ENCODE measurements at regions not wholly inside any gene's neighbourhood (a gene's known extent, or its start where the extent isn't known, plus 50 kb on each side); places are given as distances from the start of the nearest gene placed in this dataset.

DNA sequence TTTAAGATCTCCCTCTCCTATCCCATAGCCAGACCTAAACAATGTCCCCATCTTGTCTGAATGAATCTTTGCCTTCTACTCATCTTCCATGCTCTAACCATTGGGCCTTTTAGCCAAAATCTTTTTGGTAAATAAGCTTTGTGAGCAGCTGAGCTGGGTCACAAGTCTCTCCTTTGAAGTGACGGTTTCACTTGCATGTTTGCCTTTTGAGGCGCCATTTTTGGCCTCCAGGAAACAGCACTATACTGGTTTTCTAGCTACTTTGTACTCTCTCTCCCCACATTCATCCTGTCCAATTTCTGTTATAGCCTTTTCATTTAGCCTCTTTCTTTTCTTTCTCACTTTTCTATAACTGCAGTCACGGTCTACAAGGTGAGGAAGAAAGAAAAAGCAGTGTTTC is 195.5 kb upstream of the C9orf72 start:
- Histone ChIP-seq H3K9me1 (replicated peaks; ENCODE audit: control insufficient read depth, extremely low read depth, insufficient read depth, low read length) (no peaks in the 10 kb centered on the region), H3K4me3 (replicated peaks in 1 of 3; ENCODE audit: insufficient read depth in 1 of 3, low read depth in 1 of 3, low read length in 3 of 3) (no peak overlapping the region), H3K4me1 (ENCODE audit: control insufficient read depth, extremely low read depth, insufficient read depth, low read length) (no peaks in the 10 kb centered on the region), H3K4me2 (ENCODE audit: insufficient read depth, low read length) (no peak overlapping the region), H2AFZ (ENCODE audit: low read depth, low read length) (no peak overlapping the region), H3K27ac (ENCODE audit: insufficient read depth, low read depth, low read length) (no peak overlapping the region), H3K9ac (replicated peaks; ENCODE audit: extremely low read depth, insufficient read depth, low read length) (no peak overlapping the region), H3K27me3 (ENCODE audit: control insufficient read depth in 2 of 2, insufficient read depth in 2 of 2, low read length in 2 of 2) (no peaks in the 10 kb centered on the region), H4K20me1 (replicated peaks; ENCODE audit: control insufficient read depth, extremely low read depth, insufficient read depth, low read length) (no peaks in the 10 kb centered on the region), H3K36me3 (ENCODE audit: control insufficient read depth in 2 of 2, extremely low read depth in 1 of 2, insufficient read depth in 2 of 2, low read length in 2 of 2) (no peaks in the 10 kb centered on the region), H3K79me2 (ENCODE audit: control insufficient read depth, insufficient read depth, low read length) (no peaks in the 10 kb centered on the region), H3K9me3 (replicated peaks; ENCODE audit: control insufficient read depth, insufficient read depth, low read length) (no peaks in the 10 kb centered on the region)
- dilution Hi-C loops (cut with MboI; ENCODE audit: extremely low pct_ligation_motif_present, low sequenced_read_pairs) (no loop called here), intact Hi-C loops (cut with micrococcal nuclease) (no loop called here)
- TF ChIP-seq EZH2 (IDR thresholded peaks at IDR 0.05; ENCODE audit: borderline replicate concordance, low read depth, low read length, severe bottlenecking) (no peak), JUN (IDR thresholded peaks at IDR 0.05; ENCODE audit: borderline replicate concordance, insufficient read depth, insufficient read length, low read depth) (no peak), POLR2A (IDR thresholded peaks at IDR 0.05; ENCODE audit: low read depth, low read length) (no peak), MYC (IDR thresholded peaks at IDR 0.05; ENCODE audit: low read depth, low read length) (no peak), FOS (IDR thresholded peaks at IDR 0.05; ENCODE audit: borderline replicate concordance, insufficient read depth, low read length) (no peak), CTCF (IDR thresholded peaks at IDR 0.05; ENCODE audit: extremely low read depth in 1 of 2, insufficient read depth in 1 of 2, low read depth in 1 of 2, low read length in 2 of 2) (no peak), POLR2AphosphoS5 (IDR thresholded peaks at IDR 0.05; ENCODE audit: insufficient read depth, low read depth, low read length) (no peak), MAX (IDR thresholded peaks at IDR 0.05; ENCODE audit: insufficient read depth, insufficient read length) (no peak), GATA2 (IDR thresholded peaks at IDR 0.05; ENCODE audit: insufficient read depth, insufficient read length, low read depth, low read length) (no peak)
- no TSS peak for BruUV-seq (replicated peaks)
- no peak for DNase-seq (ENCODE audit: low read depth, low spot score)
- ChIA-PET POLR2A (no interaction called here), CTCF (no interaction called here)
- no peak for FAIRE-seq
